ENCODE measurements at regions not wholly inside any gene's neighbourhood (a gene's known extent, or its start where the extent isn't known, plus 50 kb on each side); places are given as distances from the start of the nearest gene placed in this dataset.

GRCh38 chr10:52683776-52684175 is 88.8 kb downstream of the MBL2 start:
- no peak overlapping the region for H3K4me3 ChIP-seq (ENCODE audit: low read length)
- no peaks in the 10 kb centered on the region for H3K9me3 ChIP-seq (ENCODE audit: control insufficient read depth in 2 of 3, low read length in 3 of 3)
- H3K4me1 ChIP-seq (ENCODE audit: control insufficient read depth in 2 of 2, insufficient read depth in 2 of 2, low read length in 2 of 2): no peaks in the 10 kb centered on the region
- no peak overlapping the region for H3K4me3 Mint-ChIP-seq
- DNase-seq (no peak), ATAC-seq (no peak)
- ChIA-PET POLR2A (no interaction called here), CTCF (no interaction called here)
- H3K36me3 ChIP-seq (ENCODE audit: control insufficient read depth in 2 of 3, insufficient read depth in 3 of 3, low read length in 3 of 3): no peaks in the 10 kb centered on the region
- no peaks in the 10 kb centered on the region for H3K36me3 Mint-ChIP-seq
- H3K9me3 Mint-ChIP-seq: peaks cover 0 to 6% (median 0%) of the 10 kb centered on the region in 11 donors
- no peaks in the 10 kb centered on the region for H3K27me3 Mint-ChIP-seq
- intact Hi-C loops (cut with micrococcal nuclease): no loop called here
- no peaks in the 10 kb centered on the region for H3K4me1 Mint-ChIP-seq
- H3K27ac Mint-ChIP-seq: no peak overlapping the region
- H3K27ac ChIP-seq (ENCODE audit: low read depth, low read length): no peak overlapping the region
- no peaks in the 10 kb centered on the region for H3K27me3 ChIP-seq (ENCODE audit: control insufficient read depth in 2 of 2, insufficient read depth in 2 of 2, low read length in 2 of 2)

DNA sequence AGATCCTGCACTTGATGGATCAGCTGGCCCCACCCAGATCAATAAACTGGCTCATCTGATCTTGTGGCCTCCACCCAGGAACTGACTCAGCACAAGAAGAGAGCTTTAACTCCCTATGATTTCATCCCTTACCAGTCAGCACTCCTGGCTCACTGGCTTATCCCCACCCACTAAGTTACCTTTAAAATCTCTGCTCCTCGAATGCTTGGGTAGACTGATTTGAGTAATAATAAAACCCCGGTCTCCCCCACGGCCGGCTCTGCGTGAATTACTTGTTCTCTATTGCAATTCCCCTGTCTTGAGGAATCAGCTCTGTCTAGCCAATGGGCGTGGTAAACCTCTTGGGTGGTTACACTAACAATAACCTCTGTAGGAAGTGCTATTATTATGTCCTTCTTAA is 83.7 kb downstream of the MBL2 start:
- H3K9me3 ChIP-seq (ENCODE audit: control insufficient read depth in 2 of 3, low read length in 3 of 3): no peaks in the 10 kb centered on the region
- Mint-ChIP-seq H3K4me3 (no peak overlapping the region), H3K4me1 (no peaks in the 10 kb centered on the region), H3K27ac (peak overlapping the region in 1 of 9 donors; percentile 84), H3K9me3 (peaks cover 0 to 14% (median 7%) of the 10 kb centered on the region in 11 donors), H3K36me3 (no peaks in the 10 kb centered on the region), H3K27me3 (no peaks in the 10 kb centered on the region)
- H3K4me1 ChIP-seq (ENCODE audit: control insufficient read depth in 2 of 2, insufficient read depth in 2 of 2, low read length in 2 of 2): no peaks in the 10 kb centered on the region
- no peak overlapping the region for H3K27ac ChIP-seq (ENCODE audit: low read depth, low read length)
- intact Hi-C loops (cut with micrococcal nuclease): no loop called here
- no peak overlapping the region for H3K4me3 ChIP-seq (ENCODE audit: low read length)
- CTCF ChIA-PET: no interaction called here
- no peaks in the 10 kb centered on the region for H3K27me3 ChIP-seq (ENCODE audit: control insufficient read depth in 2 of 2, insufficient read depth in 2 of 2, low read length in 2 of 2)
- DNase-seq: no peak
- ATAC-seq: no peak
- POLR2A ChIA-PET: no interaction called here
- H3K36me3 ChIP-seq (ENCODE audit: control insufficient read depth in 2 of 3, insufficient read depth in 3 of 3, low read length in 3 of 3): no peaks in the 10 kb centered on the region

DNA sequence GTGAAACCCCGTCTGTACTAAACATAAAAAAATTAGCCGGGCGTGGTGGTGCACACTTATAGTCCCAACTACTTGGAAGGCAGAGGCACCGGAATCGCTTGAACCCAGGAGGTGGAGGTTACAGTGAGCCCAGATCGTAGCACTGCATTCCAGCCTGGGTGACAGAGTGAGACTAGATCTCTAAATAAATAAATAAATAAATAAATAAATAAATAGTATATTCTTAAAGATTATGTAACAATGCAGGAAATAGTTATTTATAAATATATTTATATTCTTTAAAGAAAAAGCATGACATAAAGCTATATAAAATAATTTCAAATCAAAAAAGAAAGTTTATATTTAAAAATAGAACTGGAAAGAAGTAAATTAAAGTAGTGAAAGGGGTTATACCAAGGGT is 76.4 kb downstream of the MBL2 start:
- Histone ChIP-seq H3K4me1 (ENCODE audit: control insufficient read depth in 2 of 2, insufficient read depth in 2 of 2, low read length in 2 of 2) (no peaks in the 10 kb centered on the region), H3K36me3 (ENCODE audit: control insufficient read depth in 2 of 3, insufficient read depth in 3 of 3, low read length in 3 of 3) (no peaks in the 10 kb centered on the region), H3K27me3 (ENCODE audit: control insufficient read depth in 2 of 2, insufficient read depth in 2 of 2, low read length in 2 of 2) (no peaks in the 10 kb centered on the region), H3K4me3 (ENCODE audit: low read length) (no peak overlapping the region), H3K27ac (ENCODE audit: low read depth, low read length) (no peak overlapping the region), H3K9me3 (ENCODE audit: control insufficient read depth in 2 of 3, low read length in 3 of 3) (no peaks in the 10 kb centered on the region)
- H3K4me1 Mint-ChIP-seq: no peaks in the 10 kb centered on the region
- H3K4me3 Mint-ChIP-seq: no peak overlapping the region
- no peak for ATAC-seq
- H3K27ac Mint-ChIP-seq: no peak overlapping the region
- intact Hi-C loops (cut with micrococcal nuclease): no loop called here
- DNase-seq: no peak
- ChIA-PET POLR2A (no interaction called here), CTCF (no interaction called here)
- no peaks in the 10 kb centered on the region for H3K36me3 Mint-ChIP-seq
- peaks cover 0 to 13% (median 7%) of the 10 kb centered on the region in 11 donors for H3K9me3 Mint-ChIP-seq
- H3K27me3 Mint-ChIP-seq: no peaks in the 10 kb centered on the region

GRCh38 chr10:52701647-52702046 is 70.9 kb downstream of the MBL2 start:
- H3K27ac ChIP-seq (ENCODE audit: low read depth, low read length): no peak overlapping the region
- ATAC-seq (no peak), DNase-seq (no peak)
- H3K27ac Mint-ChIP-seq: no peak overlapping the region
- ChIA-PET CTCF (no interaction called here), POLR2A (interaction anchor here (0.6 kb wide), 1 partner anchor 303 kb away, joined by 3 read pairs; no protein-coding TSS in a partner anchor)
- H3K9me3 Mint-ChIP-seq: peaks cover 0 to 2% (median 0%) of the 10 kb centered on the region in 11 donors
- H3K36me3 ChIP-seq (ENCODE audit: control insufficient read depth in 2 of 3, insufficient read depth in 3 of 3, low read length in 3 of 3): no peaks in the 10 kb centered on the region
- intact Hi-C loops (cut with micrococcal nuclease): loop anchor here in 1 of 2 donors (2.0 kb wide), 1 partner anchor 25 kb away; no protein-coding TSS in a partner anchor
- no peaks in the 10 kb centered on the region for H3K4me1 ChIP-seq (ENCODE audit: control insufficient read depth in 2 of 2, insufficient read depth in 2 of 2, low read length in 2 of 2)
- no peaks in the 10 kb centered on the region for H3K36me3 Mint-ChIP-seq
- H3K4me1 Mint-ChIP-seq: no peaks in the 10 kb centered on the region
- H3K4me3 ChIP-seq (ENCODE audit: low read length): no peak overlapping the region
- H3K4me3 Mint-ChIP-seq: no peak overlapping the region
- no peaks in the 10 kb centered on the region for H3K9me3 ChIP-seq (ENCODE audit: control insufficient read depth in 2 of 3, low read length in 3 of 3)
- H3K27me3 ChIP-seq (ENCODE audit: control insufficient read depth in 2 of 2, insufficient read depth in 2 of 2, low read length in 2 of 2): no peaks in the 10 kb centered on the region
- no peaks in the 10 kb centered on the region for H3K27me3 Mint-ChIP-seq

DNA sequence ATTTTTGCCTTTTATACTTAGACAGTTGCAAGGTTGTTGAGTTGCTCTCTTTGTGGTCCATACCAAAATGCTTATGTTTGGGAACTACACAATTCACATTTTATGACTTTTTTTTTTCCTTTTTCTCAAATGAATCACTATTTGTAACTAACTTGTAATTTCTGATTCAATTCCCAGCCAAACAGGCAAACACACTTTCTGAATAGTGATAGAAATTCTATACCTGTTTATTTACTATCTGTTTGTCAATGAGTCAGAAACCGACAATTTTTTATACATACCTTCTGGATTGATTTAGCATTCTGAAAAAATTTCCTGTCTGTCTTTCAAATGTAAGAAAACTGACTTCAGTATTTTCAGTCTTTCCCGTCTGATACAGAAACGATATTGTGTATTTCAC is 69.1 kb downstream of the MBL2 start:
- ChIA-PET CTCF (no interaction called here), POLR2A (no interaction called here)
- intact Hi-C loops (cut with micrococcal nuclease): no loop called here

GRCh38 chr10:52703898-52704297 is 68.7 kb downstream of the MBL2 start:
- Mint-ChIP-seq H3K4me3 (no peak overlapping the region), H3K36me3 (no peaks in the 10 kb centered on the region), H3K27ac (no peak overlapping the region), H3K4me1 (no peaks in the 10 kb centered on the region), H3K27me3 (no peaks in the 10 kb centered on the region), H3K9me3 (peaks cover 0 to 4% (median 0%) of the 10 kb centered on the region in 11 donors)
- intact Hi-C loops (cut with micrococcal nuclease): no loop called here
- Histone ChIP-seq H3K27ac (ENCODE audit: low read depth, low read length) (no peak overlapping the region), H3K4me1 (ENCODE audit: control insufficient read depth in 2 of 2, insufficient read depth in 2 of 2, low read length in 2 of 2) (no peaks in the 10 kb centered on the region), H3K4me3 (ENCODE audit: low read length) (no peak overlapping the region), H3K27me3 (ENCODE audit: control insufficient read depth in 2 of 2, insufficient read depth in 2 of 2, low read length in 2 of 2) (no peaks in the 10 kb centered on the region), H3K36me3 (ENCODE audit: control insufficient read depth in 2 of 3, insufficient read depth in 3 of 3, low read length in 3 of 3) (no peaks in the 10 kb centered on the region), H3K9me3 (ENCODE audit: control insufficient read depth in 2 of 3, low read length in 3 of 3) (no peaks in the 10 kb centered on the region)
- CTCF ChIA-PET: no interaction called here
- ATAC-seq (no peak), DNase-seq (no peak)
- POLR2A ChIA-PET: no interaction called here

More for the DNA sequence above, 69.1 kb downstream of the MBL2 start:
- H3K27me3 ChIP-seq (ENCODE audit: control insufficient read depth in 2 of 2, insufficient read depth in 2 of 2, low read length in 2 of 2): no peaks in the 10 kb centered on the region
- no peaks in the 10 kb centered on the region for H3K4me1 Mint-ChIP-seq
- no peak overlapping the region for H3K27ac Mint-ChIP-seq
- no peak overlapping the region for H3K4me3 Mint-ChIP-seq
- H3K9me3 Mint-ChIP-seq: peaks cover 0 to 4% (median 0%) of the 10 kb centered on the region in 11 donors
- ATAC-seq (no peak), DNase-seq (no peak)
- no peaks in the 10 kb centered on the region for H3K9me3 ChIP-seq (ENCODE audit: control insufficient read depth in 2 of 3, low read length in 3 of 3)
- H3K36me3 Mint-ChIP-seq: no peaks in the 10 kb centered on the region
- no peak overlapping the region for H3K27ac ChIP-seq (ENCODE audit: low read depth, low read length)
- H3K27me3 Mint-ChIP-seq: no peaks in the 10 kb centered on the region
- no peaks in the 10 kb centered on the region for H3K4me1 ChIP-seq (ENCODE audit: control insufficient read depth in 2 of 2, insufficient read depth in 2 of 2, low read length in 2 of 2)
- H3K4me3 ChIP-seq (ENCODE audit: low read length): no peak overlapping the region
- no peaks in the 10 kb centered on the region for H3K36me3 ChIP-seq (ENCODE audit: control insufficient read depth in 2 of 3, insufficient read depth in 3 of 3, low read length in 3 of 3)

DNA sequence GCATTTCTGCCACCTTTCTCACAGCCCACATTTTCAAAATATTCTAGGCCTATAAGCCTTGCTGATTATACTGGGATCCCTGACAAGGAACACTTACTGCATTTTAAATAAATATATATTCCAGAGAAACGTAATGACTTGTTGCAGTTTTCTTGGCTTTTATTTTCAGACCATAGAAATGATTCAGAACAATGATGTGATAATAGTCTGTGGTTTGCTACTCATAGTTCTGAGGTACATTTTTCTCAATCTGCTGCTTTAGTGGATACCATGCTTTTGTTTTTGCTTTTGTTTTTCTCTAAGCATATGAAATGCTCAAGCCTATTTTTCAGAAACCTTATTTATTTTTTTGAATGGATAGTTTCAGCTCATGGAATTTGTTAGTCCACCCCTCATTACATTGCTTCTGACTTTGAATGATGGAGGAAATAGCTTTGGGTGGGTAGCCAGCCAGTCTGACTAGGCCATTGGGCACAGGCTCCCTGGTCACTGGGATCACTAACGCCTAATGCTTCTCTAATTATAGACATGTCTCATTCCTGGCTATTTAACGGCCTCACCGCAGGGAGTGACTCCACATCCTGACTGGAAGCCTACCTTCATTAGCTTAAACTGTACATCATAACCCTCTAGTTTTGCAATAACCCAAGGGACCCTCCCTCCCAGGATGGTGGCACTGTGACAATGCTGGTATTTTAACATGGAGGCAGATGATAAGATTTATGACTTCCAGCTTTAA is 66.1 kb downstream of the MBL2 start:
- H3K9me3 Mint-ChIP-seq: peaks cover 0 to 6% (median 0%) of the 10 kb centered on the region in 11 donors
- ChIA-PET POLR2A (no interaction called here), CTCF (no interaction called here)
- Histone ChIP-seq H3K9me3 (ENCODE audit: control insufficient read depth in 2 of 3, low read length in 3 of 3) (no peaks in the 10 kb centered on the region), H3K36me3 (ENCODE audit: control insufficient read depth in 2 of 3, insufficient read depth in 3 of 3, low read length in 3 of 3) (no peaks in the 10 kb centered on the region), H3K4me3 (ENCODE audit: low read length) (no peak overlapping the region), H3K4me1 (ENCODE audit: control insufficient read depth in 2 of 2, insufficient read depth in 2 of 2, low read length in 2 of 2) (no peaks in the 10 kb centered on the region), H3K27me3 (ENCODE audit: control insufficient read depth in 2 of 2, insufficient read depth in 2 of 2, low read length in 2 of 2) (no peaks in the 10 kb centered on the region), H3K27ac (ENCODE audit: low read depth, low read length) (no peak overlapping the region)
- intact Hi-C loops (cut with micrococcal nuclease): no loop called here
- no peak overlapping the region for H3K27ac Mint-ChIP-seq
- H3K4me3 Mint-ChIP-seq: no peak overlapping the region
- no peaks in the 10 kb centered on the region for H3K36me3 Mint-ChIP-seq
- ATAC-seq (no peak), DNase-seq (no peak)
- H3K4me1 Mint-ChIP-seq: no peaks in the 10 kb centered on the region
- no peaks in the 10 kb centered on the region for H3K27me3 Mint-ChIP-seq
